Type B pancreatic cell (in vitro differentiated cells): ENCODE measurements at regions not wholly inside any gene's neighbourhood (a gene's known extent, or its start where the extent isn't known, plus 50 kb on each side); places are given as distances from the start of the nearest gene placed in this dataset.
A peak's percentile ranks its signal among the peaks of the same experiment; 100 is the strongest.

Experiments
- DNase-seq: peaks from one replicate; pipeline ENCODE4 v3.0.0; 2021; ENCODE audit warnings: mixed read lengths; ENCODE audit not compliant: unreplicated experiment; ENCODE audit errors: extremely low spot score
- H3K27ac Mint-ChIP-seq: 2 replicates; pipeline ENCODE4 v1.8.0; 2021; ENCODE audit warnings: mild to moderate bottlenecking, mixed read lengths
- H3K27me3 Mint-ChIP-seq: 2 replicates; pipeline ENCODE4 v1.8.0; 2021; ENCODE audit warnings: mixed read lengths
- H3K36me3 Mint-ChIP-seq: 2 replicates; pipeline ENCODE4 v1.8.0; 2021; ENCODE audit warnings: mixed read lengths
- H3K4me1 Mint-ChIP-seq: one replicate; pipeline ENCODE4 v1.8.0; 2021; ENCODE audit warnings: mixed read lengths; ENCODE audit not compliant: unreplicated experiment
- H3K4me3 Mint-ChIP-seq: 2 replicates; pipeline ENCODE4 v1.8.0; 2021; ENCODE audit warnings: mild to moderate bottlenecking, mixed read lengths
- H3K9me3 Mint-ChIP-seq: 2 replicates; pipeline ENCODE4 v1.8.0; 2021; ENCODE audit warnings: mixed read lengths
- CTCF ChIP-seq: fragments of 200-600 bp; sonication (generic); conservative IDR thresholded peaks from 2 replicates; pipeline ENCODE4 v1.5.0; 2021; ENCODE audit warnings: antibody characterized with exemption, mild to moderate bottlenecking

- no peak for TF ChIP-seq CTCF
- Mint-ChIP-seq H3K27ac (no peak overlapping the region), H3K4me3 (no peak overlapping the region), H3K36me3 (no peaks in the 10 kb centered on the region), H3K4me1 (peaks cover 11% of the 10 kb centered on the region), H3K9me3 (no peaks in the 10 kb centered on the region), H3K27me3 (peaks cover 9% of the 10 kb centered on the region)
- DNase-seq: peak; percentile 54
These were observed 68.1 kb upstream of the TOP1 start for GRCh38 chr20:40960521-40960956.

GRCh38 chr20:40961176-40961575 lies 67.4 kb upstream of the TOP1 start:
- Mint-ChIP-seq H3K36me3 (no peaks in the 10 kb centered on the region), H3K4me3 (no peak overlapping the region), H3K27ac (no peak overlapping the region), H3K27me3 (peaks cover 9% of the 10 kb centered on the region), H3K4me1 (peaks cover 11% of the 10 kb centered on the region), H3K9me3 (no peaks in the 10 kb centered on the region)
- DNase-seq: peak; percentile 39
- TF ChIP-seq CTCF: no peak

- no peaks in the 10 kb centered on the region for H3K9me3 Mint-ChIP-seq
- no peak for TF ChIP-seq CTCF
- no peak overlapping the region for H3K27ac Mint-ChIP-seq
- H3K4me3 Mint-ChIP-seq: no peak overlapping the region
- DNase-seq: peak; percentile 39
- H3K36me3 Mint-ChIP-seq: no peaks in the 10 kb centered on the region
- H3K27me3 Mint-ChIP-seq: peaks cover 7% of the 10 kb centered on the region
- H3K4me1 Mint-ChIP-seq: peaks cover 5% of the 10 kb centered on the region
These were observed 66.7 kb upstream of the TOP1 start for GRCh38 chr20:40961686-40962640.

GRCh38 chr20:40962733-40963504 lies 65.7 kb upstream of the TOP1 start:
- DNase-seq: peak; percentile 85

GRCh38 chr20:40963505-40963845 lies 65.1 kb upstream of the TOP1 start:
- Mint-ChIP-seq H3K9me3 (no peaks in the 10 kb centered on the region), H3K36me3 (no peaks in the 10 kb centered on the region), H3K4me1 (peaks cover 5% of the 10 kb centered on the region), H3K27me3 (peaks cover 5% of the 10 kb centered on the region), H3K27ac (no peak overlapping the region), H3K4me3 (no peak overlapping the region)
- no peak for TF ChIP-seq CTCF
- no peak for DNase-seq

More at GRCh38 chr20:40962733-40963504, 65.7 kb upstream of the TOP1 start:
- Mint-ChIP-seq H3K27me3 (peaks cover 5% of the 10 kb centered on the region), H3K9me3 (no peaks in the 10 kb centered on the region), H3K27ac (no peak overlapping the region), H3K36me3 (no peaks in the 10 kb centered on the region), H3K4me3 (no peak overlapping the region), H3K4me1 (peaks cover 5% of the 10 kb centered on the region)
- TF ChIP-seq CTCF: peak; percentile 94
